K562 (cell line): ENCODE measurements at regions not wholly inside any gene's neighbourhood (a gene's known extent, or its start where the extent isn't known, plus 50 kb on each side); places are given as distances from the start of the nearest gene placed in this dataset.

Experiments used
- ATAC-seq: fragments of 200-7000 bp; cut with Tn5 transposase; 3 replicates; pipeline ENCODE4 v1.9.1; 2020; ENCODE audit warnings: moderate library complexity
- BruUV-seq: library from RNA; stranded (reverse); fragments of 400-500 nt; replicated peaks from 2 replicates; lab custom pipeline; 2021; lab: Mats Ljungman, UMichigan
- CTCF ChIA-PET: fragments of 300-600 bp; formaldehyde crosslinking; extraction: SDS; loops from one replicate; lab custom pipeline; 2021; ENCODE audit warnings: low intra/inter-chr PET ratio; lab: Yijun Ruan, JAX
- POLR2A ChIA-PET: fragments of 300-600, 350-650 bp; sonication (Branson Sonifier 250); formaldehyde crosslinking; extraction: SDS; loops from one replicate; lab custom pipeline; 2021; ENCODE audit warnings: antibody characterized with exemption, inconsistent platforms; lab: Yijun Ruan, JAX
- DNase-seq, 4 experiments: peaks; one replicate each; pipeline versions ENCODE4 v3.0.0 to v3.0.0-alpha.2; 2011 to 2018; ENCODE audit warnings: low spot score in 3 of 4, mixed read lengths in 3 of 4; ENCODE audit errors: extremely low read depth in 1 of 4
- FAIRE-seq: peaks from 2 replicates; lab custom pipeline; 2011; peaks lifted over from hg19 to GRCh38; lab: Jason Lieb, UNC
- H2AFZ ChIP-seq: 2 replicates; pipeline ENCODE4 v1.6.0; 2011; ENCODE audit warnings: low read depth, low read length, control low read depth, inconsistent platforms
- H3K27ac ChIP-seq: fragments of 200-600 bp; 3 replicates; pipeline ENCODE4 v1.8.0; 2011; ENCODE audit warnings: low read depth, mild to moderate bottlenecking, control low read depth, inconsistent platforms, low read length, moderate library complexity, mixed read lengths; ENCODE audit errors: extremely low read depth
- H3K27me3 ChIP-seq, 2 experiments: fragments of 300-600 bp in 1 of 2; 2 replicates in 1 of 2; 3 replicates in 1 of 2; pipeline versions ENCODE4 v1.6.0 to v1.8.0; 2011; ENCODE audit warnings: inconsistent platforms in 2 of 2, low read length in 2 of 2, mild to moderate bottlenecking in 1 of 2, mixed read lengths in 1 of 2, moderate library complexity in 1 of 2; ENCODE audit not compliant: control insufficient read depth in 2 of 2, insufficient read depth in 2 of 2
- H3K36me3 ChIP-seq: fragments of 300-600 bp; 3 replicates; pipeline ENCODE4 v1.8.0; 2011; ENCODE audit warnings: mild to moderate bottlenecking, low read length, inconsistent platforms; ENCODE audit not compliant: control insufficient read depth, insufficient read depth
- H3K4me1 ChIP-seq, 2 experiments: fragments of 200-600 bp in 1 of 2; replicated peaks in 1 of 2; 2 replicates in 1 of 2; 3 replicates in 1 of 2; pipeline versions ENCODE4 v1.5.1 to v1.8.0; 2011; ENCODE audit warnings: inconsistent platforms in 2 of 2, low read length in 2 of 2, mild to moderate bottlenecking in 1 of 2, mixed read lengths in 1 of 2, moderate library complexity in 1 of 2; ENCODE audit not compliant: control insufficient read depth in 2 of 2, insufficient read depth in 2 of 2
- H3K4me2 ChIP-seq: 2 replicates; pipeline ENCODE4 v1.6.1; 2011; ENCODE audit warnings: low read length, control low read depth, inconsistent platforms, mixed read lengths; ENCODE audit not compliant: insufficient read depth
- H3K4me3 ChIP-seq: fragments of 200-600 bp; sonication (generic), shearing (Covaris generic); 2 replicates; pipeline ENCODE4 v1.5.1; 2016; ENCODE audit warnings: control low read depth, inconsistent platforms
- H3K79me2 ChIP-seq: fragments of 200-600 bp; 3 replicates; pipeline ENCODE4 v1.8.0; 2011; ENCODE audit warnings: low read length, inconsistent platforms; ENCODE audit not compliant: control insufficient read depth, insufficient read depth
- H3K9ac ChIP-seq, 2 experiments: 2 replicates each; pipeline versions ENCODE4 v1.6.0 to v1.6.1; 2011; ENCODE audit warnings: low read depth in 2 of 2, low read length in 2 of 2, control low read depth in 1 of 2, inconsistent platforms in 1 of 2, mild to moderate bottlenecking in 1 of 2, mixed read lengths in 1 of 2; ENCODE audit not compliant: insufficient read depth in 1 of 2
- H3K9me1 ChIP-seq: one replicate; pipeline ENCODE4 v1.6.0; 2011; ENCODE audit warnings: inconsistent platforms, mild to moderate bottlenecking, low read length, moderate library complexity; ENCODE audit not compliant: control insufficient read depth, insufficient read depth
- H3K9me3 ChIP-seq: replicated peaks from 2 replicates; pipeline ENCODE4 v1.5.1; 2011; ENCODE audit warnings: low read depth, low read length, inconsistent platforms; ENCODE audit not compliant: control insufficient read depth, insufficient read depth
- H4K20me1 ChIP-seq: replicated peaks from 2 replicates; pipeline ENCODE4 v1.6.1; 2011; ENCODE audit warnings: low read length, inconsistent platforms, mixed read lengths; ENCODE audit not compliant: control insufficient read depth, insufficient read depth
- BRD9 ChIP-seq: fragments of 450-650 bp; IDR thresholded peaks from 2 replicates; pipeline ENCODE4 v1.6.1; 2018; ENCODE audit warnings: low read depth; ENCODE audit not compliant: partially characterized antibody
- EWSR1 ChIP-seq: fragments of 450-650 bp; IDR thresholded peaks from 2 replicates; pipeline ENCODE4 v1.6.1; 2018; ENCODE audit warnings: borderline replicate concordance, mild to moderate bottlenecking, low read depth, moderate library complexity; ENCODE audit not compliant: partially characterized antibody
- FOXM1 ChIP-seq, 2 experiments: fragments of 450-650 bp in 1 of 2; sonication (generic) in 1 of 2; formaldehyde crosslinking in 1 of 2; IDR thresholded peaks; 2 replicates each; pipeline versions ENCODE4 v1.6.1 to v1.9.0; 2017 to 2022; ENCODE audit warnings: low read depth in 2 of 2, mild to moderate bottlenecking in 2 of 2, missing genetic modification reagents in 1 of 2, moderate library complexity in 1 of 2
- RBM17 ChIP-seq: fragments of 200-400 bp; formaldehyde crosslinking; IDR thresholded peaks from 2 replicates; pipeline ENCODE4 v1.6.1; 2017; ENCODE audit warnings: low read depth, mild to moderate bottlenecking, low read length, borderline replicate concordance
- SAFB ChIP-seq: fragments of 200-400 bp; formaldehyde crosslinking; IDR thresholded peaks from 2 replicates; pipeline ENCODE4 v1.6.1; 2017; ENCODE audit warnings: low read depth, low read length, borderline replicate concordance
- SRSF1 ChIP-seq: fragments of 200-400 bp; formaldehyde crosslinking; IDR thresholded peaks from 2 replicates; pipeline ENCODE4 v1.6.1; 2017; ENCODE audit warnings: mild to moderate bottlenecking, low read depth, low read length, moderate library complexity
- ZNF146 ChIP-seq: IDR thresholded peaks from one replicate; pipeline ENCODE4 v1.6.1; 2018; ENCODE audit warnings: missing compliant biosample characterization; ENCODE audit not compliant: unreplicated experiment
- ZNF184 ChIP-seq: sonication (generic); formaldehyde crosslinking; IDR thresholded peaks from 2 replicates; pipeline ENCODE4 v1.5.0; 2020; ENCODE audit warnings: missing genetic modification reagents
- ZNF212 ChIP-seq: fragments of 450-650 bp; formaldehyde crosslinking; IDR thresholded peaks from 2 replicates; pipeline ENCODE4 v1.4.0; 2020; ENCODE audit warnings: mild to moderate bottlenecking
- ZNF263 ChIP-seq: sonication (generic); formaldehyde crosslinking; IDR thresholded peaks from 2 replicates; pipeline ENCODE4 v1.8.0; 2022; ENCODE audit warnings: mild to moderate bottlenecking, missing genetic modification reagents, borderline replicate concordance
- WGBS: fragments of 100-300 bp; shearing (Covaris generic); methylation state at CpG from one replicate; pipeline ENCODE4 v1.1.6; 2016; ENCODE audit warnings: low coverage, mixed read lengths; ENCODE audit not compliant: insufficient coverage; ENCODE audit errors: missing lambda C conversion rate; 5-methylcytosine and 5-hydroxymethylcytosine counted together
- in situ Hi-C: fragments of 300-500 bp; cut with MboI; formaldehyde crosslinking; loops from 4 replicates; pipeline ENCODE4 v1.15.0; 2018; ENCODE audit warnings: inconsistent platforms, mixed read lengths
- intact Hi-C: fragments of 100-400 bp; cut with micrococcal nuclease; formaldehyde crosslinking; loops from 2 replicates; pipeline ENCODE4 v1.14.2; 2022
- TF ChIP-seq, protein P1 (sequence below), 2 experiments: fragments of 450-650 bp; IDR thresholded peaks; 2 replicates each; pipeline ENCODE4 v1.6.1; 2016; ENCODE audit warnings: mild to moderate bottlenecking in 2 of 2, borderline replicate concordance in 1 of 2, low read depth in 1 of 2, moderate library complexity in 1 of 2
- TF ChIP-seq, protein P2 (sequence below): fragments of 250-450 bp; sonication (Bioruptor Pico); IDR thresholded peaks from 2 replicates; pipeline ENCODE4 v1.4.0; 2020; ENCODE audit warnings: mild to moderate bottlenecking, moderate library complexity, borderline replicate concordance

DNA sequence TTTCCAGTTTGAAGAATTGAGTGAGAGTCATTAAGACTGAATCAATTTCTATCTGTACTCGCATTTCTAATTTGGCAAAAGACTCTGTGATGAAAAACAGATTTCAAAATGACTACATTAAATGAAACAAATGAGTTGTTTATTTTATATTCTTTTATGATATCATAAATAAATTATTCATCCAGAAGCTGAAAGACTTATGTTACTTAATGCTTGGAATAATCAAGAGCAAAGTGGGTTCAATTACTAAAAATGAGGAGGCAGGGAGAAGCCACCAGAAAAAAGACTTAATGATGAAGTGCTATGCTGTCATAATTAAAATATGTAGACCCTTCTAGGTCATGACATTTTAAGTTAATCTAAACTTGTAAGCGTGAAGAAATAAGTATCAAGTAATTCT lies 130.6 kb upstream of the FERMT1 start:
- DNase-seq (no peak), FAIRE-seq (no peak), ATAC-seq (no peak)
- no peak overlapping the region for H2AFZ ChIP-seq
- no peak overlapping the region for H3K4me3 ChIP-seq
- H3K9me3 ChIP-seq, result no peaks in the 10 kb centered on the region
- in situ Hi-C loops, result no loop called here
- H3K9ac ChIP-seq, result no peak overlapping the region
- intact Hi-C loops, result no loop called here
- H3K27ac ChIP-seq, result no peak overlapping the region
- POLR2A ChIA-PET, result no interaction called here
- H4K20me1 ChIP-seq, result no peaks in the 10 kb centered on the region
- BruUV-seq, result no TSS peak
- H3K27me3 ChIP-seq, result no peaks in the 10 kb centered on the region
- H3K4me2 ChIP-seq, result no peak overlapping the region
- 0% methylated on average over 2 of the region's 2 CpGs for WGBS
- no peaks in the 10 kb centered on the region for H3K4me1 ChIP-seq
- CTCF ChIA-PET, result no interaction called here
- H3K79me2 ChIP-seq, result no peaks in the 10 kb centered on the region
- H3K36me3 ChIP-seq, result no peaks in the 10 kb centered on the region
- H3K9me1 ChIP-seq, result no peaks in the 10 kb centered on the region
- TF ChIP-seq, protein P1, sequence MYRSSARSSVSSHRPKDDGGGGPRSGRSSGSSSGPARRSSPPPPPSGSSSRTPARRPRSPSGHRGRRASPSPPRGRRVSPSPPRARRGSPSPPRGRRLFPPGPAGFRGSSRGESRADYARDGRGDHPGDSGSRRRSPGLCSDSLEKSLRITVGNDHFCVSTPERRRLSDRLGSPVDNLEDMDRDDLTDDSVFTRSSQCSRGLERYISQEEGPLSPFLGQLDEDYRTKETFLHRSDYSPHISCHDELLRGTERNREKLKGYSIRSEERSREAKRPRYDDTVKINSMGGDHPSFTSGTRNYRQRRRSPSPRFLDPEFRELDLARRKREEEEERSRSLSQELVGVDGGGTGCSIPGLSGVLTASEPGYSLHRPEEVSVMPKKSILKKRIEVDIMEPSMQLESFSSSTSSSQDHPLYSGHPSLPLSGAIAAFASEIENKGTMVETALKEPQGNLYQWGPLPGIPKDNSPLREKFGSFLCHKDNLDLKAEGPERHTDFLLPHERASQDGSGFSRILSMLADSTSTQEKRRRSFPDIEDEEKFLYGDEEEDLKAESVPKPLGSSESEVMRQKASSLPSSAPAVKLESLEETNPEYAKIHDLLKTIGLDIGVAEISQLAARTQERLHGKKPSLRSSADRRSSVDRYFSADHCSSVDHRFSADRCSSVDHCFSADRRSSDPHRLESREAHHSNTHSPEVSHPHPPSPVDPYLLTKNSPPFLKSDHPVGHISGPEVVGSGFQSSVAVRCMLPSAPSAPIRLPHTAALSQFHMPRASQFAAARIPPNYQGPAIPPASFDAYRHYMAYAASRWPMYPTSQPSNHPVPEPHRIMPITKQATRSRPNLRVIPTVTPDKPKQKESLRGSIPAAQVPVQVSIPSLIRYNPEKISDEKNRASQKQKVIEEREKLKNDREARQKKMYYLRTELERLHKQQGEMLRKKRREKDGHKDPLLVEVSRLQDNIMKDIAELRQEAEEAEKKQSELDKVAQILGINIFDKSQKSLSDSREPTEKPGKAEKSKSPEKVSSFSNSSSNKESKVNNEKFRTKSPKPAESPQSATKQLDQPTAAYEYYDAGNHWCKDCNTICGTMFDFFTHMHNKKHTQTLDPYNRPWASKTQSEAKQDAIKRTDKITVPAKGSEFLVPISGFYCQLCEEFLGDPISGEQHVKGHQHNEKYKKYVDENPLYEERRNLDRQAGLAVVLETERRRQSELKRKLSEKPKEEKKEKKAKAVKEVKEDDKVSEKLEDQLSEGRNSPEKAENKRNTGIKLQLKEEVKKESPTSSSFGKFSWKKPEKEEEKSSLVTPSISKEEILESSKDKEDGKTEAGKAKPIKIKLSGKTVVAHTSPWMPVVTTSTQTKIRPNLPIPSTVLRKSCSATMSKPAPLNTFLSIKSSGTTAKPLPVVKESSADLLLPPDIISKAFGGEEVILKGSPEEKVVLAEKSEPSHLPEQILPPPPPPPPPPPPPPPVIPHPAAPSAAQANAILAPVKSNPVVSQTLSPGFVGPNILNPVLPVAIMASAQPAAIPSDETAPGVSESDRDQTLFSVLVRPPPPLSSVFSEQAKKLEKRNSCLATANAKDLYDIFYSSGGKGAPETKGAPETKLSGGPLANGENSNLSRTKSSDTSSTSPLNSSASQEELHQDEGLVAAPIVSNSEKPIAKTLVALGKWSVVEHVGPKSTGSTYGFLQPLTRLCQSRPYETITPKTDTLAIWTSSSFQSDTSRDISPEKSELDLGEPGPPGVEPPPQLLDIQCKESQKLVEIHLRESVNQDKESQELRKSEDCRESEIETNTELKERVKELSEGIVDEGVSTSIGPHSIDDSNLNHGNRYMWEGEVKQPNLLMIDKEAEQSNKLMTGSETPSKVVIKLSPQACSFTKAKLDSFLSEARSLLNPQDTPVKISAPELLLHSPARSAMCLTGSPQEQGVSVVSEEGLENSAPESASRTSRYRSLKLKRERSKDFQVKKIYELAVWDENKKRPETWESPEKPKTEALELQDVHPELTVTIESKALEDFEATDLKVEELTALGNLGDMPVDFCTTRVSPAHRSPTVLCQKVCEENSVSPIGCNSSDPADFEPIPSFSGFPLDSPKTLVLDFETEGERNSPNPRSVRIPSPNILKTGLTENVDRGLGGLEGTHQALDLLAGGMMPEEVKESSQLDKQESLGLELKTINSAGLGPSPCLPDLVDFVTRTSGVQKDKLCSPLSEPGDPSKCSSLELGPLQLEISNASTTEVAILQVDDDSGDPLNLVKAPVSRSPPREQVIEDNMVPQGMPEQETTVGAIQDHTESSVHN (IDR thresholded peaks at IDR 0.05; ENCODE audit: borderline replicate concordance in 1 of 2, low read depth in 1 of 2), result no peak
- TF ChIP-seq ZNF184 (CRISPR knock-in tag) (no peak), ZNF212 (CRISPR knock-in tag) (no peak), ZNF263 (CRISPR knock-in tag) (no peak), SRSF1 (no peak), FOXM1 (IDR thresholded peaks at IDR 0.05; ENCODE audit: low read depth) (no peak), FOXM1 (CRISPR knock-in tag; IDR thresholded peaks at IDR 0.05; ENCODE audit: low read depth) (no peak), SAFB (no peak), EWSR1 (no peak), RBM17 (no peak), ZNF146 (no peak), BRD9 (no peak)
- TF ChIP-seq, protein P2, sequence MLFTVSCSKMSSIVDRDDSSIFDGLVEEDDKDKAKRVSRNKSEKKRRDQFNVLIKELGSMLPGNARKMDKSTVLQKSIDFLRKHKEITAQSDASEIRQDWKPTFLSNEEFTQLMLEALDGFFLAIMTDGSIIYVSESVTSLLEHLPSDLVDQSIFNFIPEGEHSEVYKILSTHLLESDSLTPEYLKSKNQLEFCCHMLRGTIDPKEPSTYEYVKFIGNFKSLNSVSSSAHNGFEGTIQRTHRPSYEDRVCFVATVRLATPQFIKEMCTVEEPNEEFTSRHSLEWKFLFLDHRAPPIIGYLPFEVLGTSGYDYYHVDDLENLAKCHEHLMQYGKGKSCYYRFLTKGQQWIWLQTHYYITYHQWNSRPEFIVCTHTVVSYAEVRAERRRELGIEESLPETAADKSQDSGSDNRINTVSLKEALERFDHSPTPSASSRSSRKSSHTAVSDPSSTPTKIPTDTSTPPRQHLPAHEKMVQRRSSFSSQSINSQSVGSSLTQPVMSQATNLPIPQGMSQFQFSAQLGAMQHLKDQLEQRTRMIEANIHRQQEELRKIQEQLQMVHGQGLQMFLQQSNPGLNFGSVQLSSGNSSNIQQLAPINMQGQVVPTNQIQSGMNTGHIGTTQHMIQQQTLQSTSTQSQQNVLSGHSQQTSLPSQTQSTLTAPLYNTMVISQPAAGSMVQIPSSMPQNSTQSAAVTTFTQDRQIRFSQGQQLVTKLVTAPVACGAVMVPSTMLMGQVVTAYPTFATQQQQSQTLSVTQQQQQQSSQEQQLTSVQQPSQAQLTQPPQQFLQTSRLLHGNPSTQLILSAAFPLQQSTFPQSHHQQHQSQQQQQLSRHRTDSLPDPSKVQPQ, result no peak
